Stromal cell of bone marrow (primary cell): ENCODE measurements at regions not wholly inside any gene's neighbourhood (a gene's known extent, or its start where the extent isn't known, plus 50 kb on each side); places are given as distances from the start of the nearest gene placed in this dataset.
A peak's percentile ranks its signal among the peaks of the same experiment; 100 is the strongest.

Experiments used
- DNase-seq: peaks from one replicate; pipeline ENCODE4 v3.0.0-alpha.2; 2012; ENCODE audit warnings: low read depth

- DNase-seq = no peak
These were observed 205.6 kb downstream of the MDFIC start for GRCh38 chr7:115127399-115128021.

- DNase-seq = no peak
These were observed 203.9 kb downstream of the MDFIC start for GRCh38 chr7:115125750-115126149.

- no peak for DNase-seq
These were observed 203.4 kb downstream of the MDFIC start for GRCh38 chr7:115125312-115125711.

GRCh38 chr7:115124409-115124939 is 202.6 kb downstream of the MDFIC start:
- DNase-seq = no peak

DNA sequence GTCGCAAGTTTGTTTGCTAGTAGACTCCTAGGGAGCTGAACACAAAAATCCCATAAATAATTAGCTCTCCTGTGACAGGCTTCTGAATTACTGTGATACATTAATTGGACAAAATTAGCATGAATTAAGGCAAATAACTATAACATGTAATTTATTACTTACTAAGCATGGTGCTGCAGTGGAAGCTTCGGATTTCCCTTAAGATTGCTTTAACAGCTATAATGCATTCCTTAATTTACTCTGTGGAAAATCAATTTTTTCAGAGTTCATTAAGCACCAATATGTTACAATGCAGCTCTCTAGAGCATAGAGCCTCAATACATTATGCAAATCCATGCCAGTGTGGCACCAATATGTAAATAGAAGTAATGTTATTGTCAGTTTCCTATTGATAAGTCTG is 201.5 kb downstream of the MDFIC start:
- no peak for DNase-seq

- no peak for DNase-seq
These were observed 200.5 kb downstream of the MDFIC start for GRCh38 chr7:115122388-115122787.

DNA sequence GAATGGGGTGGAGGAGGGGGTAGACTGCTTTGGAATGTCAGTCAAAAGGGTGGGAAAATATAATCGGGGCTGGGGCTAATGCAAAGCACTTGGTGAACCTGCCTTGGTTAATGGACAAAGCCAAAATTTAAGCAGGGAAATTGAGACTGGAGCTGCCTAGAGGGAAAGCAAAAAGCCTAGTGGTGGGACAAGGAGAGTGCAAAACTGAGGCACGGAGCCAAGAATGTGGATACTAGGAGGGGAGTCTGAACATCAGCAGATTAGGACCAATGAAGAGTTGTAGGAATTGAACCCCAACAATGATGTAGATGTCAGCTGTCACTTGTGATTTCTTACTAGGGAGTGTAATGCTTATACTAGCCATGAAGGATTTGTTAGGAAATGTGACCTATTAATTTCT is 195.9 kb downstream of the MDFIC start:
- no peak for DNase-seq

- no peak for DNase-seq
These were observed 195.2 kb downstream of the MDFIC start for GRCh38 chr7:115116773-115117715.

GRCh38 chr7:115113776-115114175 is 191.9 kb downstream of the MDFIC start:
- DNase-seq = no peak

DNA sequence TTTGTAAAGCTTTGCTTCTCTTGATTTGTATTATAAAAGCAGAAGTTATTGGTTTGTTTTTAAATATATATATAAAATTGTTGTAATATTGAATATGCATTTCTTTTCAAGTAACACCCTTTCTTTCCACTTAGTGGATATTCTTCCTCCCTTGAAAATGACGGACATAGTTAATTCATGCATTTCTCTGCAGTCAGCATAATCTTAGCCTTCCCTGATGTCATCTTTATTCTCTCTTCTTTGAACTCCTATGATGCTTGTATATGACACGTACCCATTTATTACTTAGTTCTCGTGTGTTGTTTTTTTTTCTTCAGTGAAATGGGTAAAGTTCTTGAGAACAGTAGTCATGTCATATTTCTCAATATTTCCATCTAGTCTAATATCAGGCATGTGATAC is 191.2 kb downstream of the MDFIC start:
- DNase-seq = no peak

DNA sequence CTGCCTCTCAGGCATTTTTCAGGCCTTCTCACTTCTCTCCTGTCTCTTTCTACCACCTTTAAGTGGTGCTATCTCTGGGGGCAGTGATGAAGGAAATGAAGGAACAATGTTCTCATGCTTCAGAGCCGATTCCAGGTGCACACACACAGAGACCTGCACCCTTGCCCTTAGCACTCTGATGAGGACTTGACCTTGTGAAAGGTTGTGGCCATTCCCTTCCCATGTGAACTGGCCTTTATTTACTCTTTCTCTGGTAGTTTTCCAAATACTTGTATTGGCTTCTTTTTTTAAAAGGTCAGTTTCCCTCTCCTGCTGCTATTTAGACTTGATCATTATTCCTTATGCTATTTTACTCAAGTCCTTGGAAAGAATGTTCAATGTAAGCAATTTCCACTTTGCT is 188.6 kb downstream of the MDFIC start:
- DNase-seq = no peak

DNA sequence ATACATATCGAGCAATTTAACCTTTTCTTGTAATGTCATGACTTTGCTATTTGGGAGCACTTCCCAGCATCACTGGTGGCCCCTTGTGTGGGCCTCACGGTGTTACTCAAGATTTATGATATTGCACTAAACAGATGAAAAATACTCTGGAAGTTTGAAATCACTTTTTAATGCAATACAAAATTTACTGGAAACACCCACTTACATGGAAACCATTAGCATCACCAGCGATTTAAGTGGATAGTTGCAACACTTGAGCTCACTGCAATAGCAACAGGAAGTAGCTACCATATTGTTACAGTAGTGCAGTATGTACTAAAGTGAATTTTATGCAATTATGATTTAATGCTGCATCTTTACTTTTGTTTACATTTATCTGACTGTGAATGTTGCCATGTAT is 184.4 kb downstream of the MDFIC start:
- no peak for DNase-seq

- no peak for DNase-seq
These were observed 180.8 kb downstream of the MDFIC start for GRCh38 chr7:115102738-115103137.

GRCh38 chr7:115101199-115101598 is 179.3 kb downstream of the MDFIC start:
- no peak for DNase-seq

GRCh38 chr7:115099906-115100305 is 178.0 kb downstream of the MDFIC start:
- peak; percentile 77 for DNase-seq

DNA sequence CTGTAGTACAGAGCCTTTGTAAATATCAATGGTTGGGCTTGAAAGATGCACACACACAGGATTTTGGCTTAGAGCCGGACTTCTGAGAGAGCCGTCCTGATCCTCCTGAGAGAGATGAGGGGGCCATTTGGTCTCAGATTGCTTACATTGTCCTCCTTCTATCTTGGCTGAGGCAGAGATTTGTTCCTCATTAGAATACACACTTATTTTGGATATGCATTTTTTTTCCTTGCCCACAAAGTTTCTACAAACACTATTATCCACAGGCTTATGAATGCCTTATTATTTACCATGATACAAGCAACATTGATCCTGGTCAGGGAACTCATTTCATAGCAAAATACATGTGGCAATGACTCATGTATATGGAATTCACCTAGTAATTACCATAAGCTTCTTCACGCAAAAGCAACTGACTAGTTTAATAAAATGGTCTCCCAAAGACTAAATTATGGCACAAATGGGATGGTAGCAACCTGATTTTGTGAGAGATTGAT is 175.3 kb downstream of the MDFIC start:
- DNase-seq = no peak

GRCh38 chr7:115096262-115096661 is 174.4 kb downstream of the MDFIC start:
- no peak for DNase-seq

DNA sequence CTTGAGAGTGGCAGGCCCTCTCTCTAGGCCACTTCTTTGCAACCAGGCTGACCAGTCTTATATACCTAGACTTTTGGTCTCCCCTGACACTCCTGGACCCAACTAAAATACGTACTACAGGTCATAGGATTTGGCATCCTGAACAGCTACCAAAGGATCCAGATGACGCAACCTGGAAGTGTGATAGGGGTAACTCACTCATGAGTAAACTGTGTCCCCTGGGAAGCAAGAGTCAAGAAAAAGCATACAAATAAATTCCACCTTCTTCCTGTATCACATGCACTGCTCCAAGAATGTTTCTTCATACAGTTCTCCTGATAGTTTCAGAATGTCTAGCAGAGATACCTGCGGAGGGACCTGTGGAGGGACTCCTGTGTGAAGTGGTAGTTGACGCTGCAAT is 172.3 kb downstream of the MDFIC start:
- DNase-seq = peak; percentile 37

GRCh38 chr7:115088893-115089292 is 167.0 kb downstream of the MDFIC start:
- no peak for DNase-seq

DNA sequence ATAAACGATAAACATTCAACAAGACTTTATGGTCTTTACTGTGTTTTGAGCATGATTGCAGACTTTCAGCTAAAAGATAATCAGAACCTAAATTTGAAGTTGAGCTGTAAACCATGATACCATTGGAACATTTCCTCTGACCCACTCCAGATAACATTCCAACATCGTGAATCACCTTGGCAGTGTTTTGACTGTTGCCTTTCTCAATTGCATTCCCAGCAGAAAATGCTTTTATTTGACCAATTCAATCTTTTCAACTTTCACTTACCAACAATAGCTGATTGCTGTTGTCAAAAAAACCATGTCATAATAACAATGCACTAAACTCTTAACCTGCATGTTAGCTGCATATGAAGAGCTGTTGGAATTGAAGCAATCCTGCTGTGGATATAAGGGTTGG is 165.5 kb downstream of the MDFIC start:
- peak; percentile 77 for DNase-seq

GRCh38 chr7:115086146-115086841 is 164.4 kb downstream of the MDFIC start:
- no peak for DNase-seq

GRCh38 chr7:115085421-115085820 is 163.5 kb downstream of the MDFIC start:
- DNase-seq = no peak
